Suppressor macrophage treated with lipopolysaccharide for 4 hours (primary cell): ENCODE measurements at regions not wholly inside any gene's neighbourhood (a gene's known extent, or its start where the extent isn't known, plus 50 kb on each side); places are given as distances from the start of the nearest gene placed in this dataset.
A peak's percentile ranks its signal among the peaks of the same experiment; 100 is the strongest.
"Not testable (repeated sequence)": the region's sequence is repeated elsewhere in the genome, so short reads cannot be mapped to it uniquely, and the experiment has no call there.

ENCODE experiments used
- DNase-seq: peaks from one replicate; pipeline ENCODE4 v3.0.0-alpha.2; 2020

- DNase-seq: no peak
Observed at GRCh38 chr18:43893001-43893637, 615.8 kb upstream of the SYT4 start.

- DNase-seq: no peak
Observed at GRCh38 chr18:43904209-43904837, 627.0 kb upstream of the SYT4 start.

- no peak for DNase-seq
Observed at GRCh38 chr18:43914018-43914417, 636.7 kb upstream of the SYT4 start.

- no peak for DNase-seq
Observed at GRCh38 chr18:43916984-43917383, 639.7 kb upstream of the SYT4 start.

GRCh38 chr18:43917520-43917919 is 640.2 kb upstream of the SYT4 start:
- no peak for DNase-seq

GRCh38 chr18:43919551-43919950 is 642.3 kb upstream of the SYT4 start:
- DNase-seq: no peak

- DNase-seq: no peak
Observed at GRCh38 chr18:43931439-43931838, 654.1 kb upstream of the SYT4 start.

GRCh38 chr18:43932140-43932539 is 654.9 kb upstream of the SYT4 start:
- DNase-seq: no peak

GRCh38 chr18:43933177-43933576 is 655.9 kb upstream of the SYT4 start:
- no peak for DNase-seq

GRCh38 chr18:43934322-43934721 is 657.0 kb upstream of the SYT4 start:
- DNase-seq: no peak

GRCh38 chr18:43934781-43935471 is 657.6 kb upstream of the SYT4 start:
- no peak for DNase-seq

GRCh38 chr18:43936176-43936575 is 658.9 kb upstream of the SYT4 start:
- DNase-seq: no peak

- no peak for DNase-seq
Observed at GRCh38 chr18:43949291-43949690, 672.0 kb upstream of the SYT4 start.

GRCh38 chr18:43950062-43950461 is 672.8 kb upstream of the SYT4 start:
- DNase-seq: no peak

GRCh38 chr18:43952398-43952797 is 675.1 kb upstream of the SYT4 start:
- no peak for DNase-seq

GRCh38 chr18:43961722-43962121 is 684.4 kb upstream of the SYT4 start:
- peak; percentile 56 for DNase-seq

- no peak for DNase-seq
Observed at GRCh38 chr18:43964666-43965065, 687.4 kb upstream of the SYT4 start.

GRCh38 chr18:43965691-43966090 is 688.4 kb upstream of the SYT4 start:
- DNase-seq: no peak

GRCh38 chr18:43970656-43971055 is 693.4 kb upstream of the SYT4 start:
- DNase-seq: no peak

- no peak for DNase-seq
Observed at GRCh38 chr18:43978174-43978573, 700.9 kb upstream of the SYT4 start.

- no peak for DNase-seq
Observed at GRCh38 chr18:43982582-43982981, 698.1 kb upstream of the SETBP1 start.

GRCh38 chr18:43987061-43987460 is 693.6 kb upstream of the SETBP1 start:
- DNase-seq: not testable (repeated sequence)

- DNase-seq: no peak
Observed at GRCh38 chr18:43992741-43993140, 687.9 kb upstream of the SETBP1 start.

- DNase-seq: no peak
Observed at GRCh38 chr18:43994381-43994780, 686.3 kb upstream of the SETBP1 start.
